Gastrocnemius medialis (tissue), 4 donors: ENCODE measurements at regions not wholly inside any gene's neighbourhood (a gene's known extent, or its start where the extent isn't known, plus 50 kb on each side); places are given as distances from the start of the nearest gene placed in this dataset.

Experiments
- ATAC-seq, 2 donors: fragments of 150-250 bp; one replicate each; pipeline ENCODE4 v1.9.1; 2016
- DNase-seq, 2 donors: peaks; one replicate each; pipeline ENCODE4 v3.0.0-alpha.2; 2019
- H3K27ac ChIP-seq, 4 donors: fragments of 200-600 bp; sonication (generic); 1 replicate in 1 of 4; 2 replicates in 3 of 4; pipeline ENCODE4 v1.5.1; 2016 to 2018; ENCODE audit warnings: mild to moderate bottlenecking in 2 of 4, moderate library complexity in 1 of 4
- H3K27me3 ChIP-seq, 3 donors: fragments of 200-600 bp; sonication (generic) in 2 of 3; 1 replicate in 1 of 3; 2 replicates in 2 of 3; pipeline versions ENCODE4 v1.5.1 to v1.6.0; 2016 to 2019; ENCODE audit warnings: mild to moderate bottlenecking in 1 of 3, moderate library complexity in 1 of 3
- H3K36me3 ChIP-seq, 2 donors: fragments of 200-600 bp; sonication (generic) in 1 of 2; one replicate each; pipeline ENCODE4 v1.5.1; 2017 to 2018
- H3K4me1 ChIP-seq, 2 donors: fragments of 200-600 bp; sonication (generic) in 1 of 2; one replicate each; pipeline ENCODE4 v1.5.1; 2016 to 2017; ENCODE audit warnings: mild to moderate bottlenecking in 2 of 2
- H3K4me3 ChIP-seq, 4 donors: fragments of 200-600 bp; sonication (generic) in 3 of 4; 1 replicate in 1 of 4; 2 replicates in 3 of 4; pipeline ENCODE4 v1.5.1; 2016 to 2019; ENCODE audit warnings: mild to moderate bottlenecking in 2 of 4
- H3K9me3 ChIP-seq, 3 donors: fragments of 200-600 bp; sonication (generic) in 2 of 3; 1 replicate in 1 of 3; 2 replicates in 2 of 3; pipeline ENCODE4 v1.5.1; 2016 to 2019
- CTCF ChIP-seq, 5 experiments: fragments of 450-650 bp in 3 of 5; fragments of 200-600 bp in 2 of 5; sonication (generic) in 2 of 5; IDR thresholded peaks in 4 of 5; conservative IDR thresholded peaks in 1 of 5; 1 replicate in 4 of 5; 2 replicates in 1 of 5; pipeline ENCODE4 v1.5.1; 2016 to 2019; ENCODE audit warnings: antibody characterized with exemption in 5 of 5, mild to moderate bottlenecking in 3 of 5, moderate library complexity in 3 of 5
- POLR2A ChIP-seq, 2 donors: fragments of 450-650 bp; IDR thresholded peaks; one replicate each; pipeline ENCODE4 v1.6.1; 2017; ENCODE audit warnings: antibody characterized with exemption in 2 of 2, mild to moderate bottlenecking in 2 of 2, moderate library complexity in 2 of 2
- in situ Hi-C, 4 donors: fragments of 200-750 bp; cut with MboI; loops; one replicate each; pipeline versions ENCODE4 v1.15.0 to v1.8.0; 2017; ENCODE audit warnings: low sequenced_read_pairs in 4 of 4
- intact Hi-C: fragments of 100-400 bp; cut with DNase I; formaldehyde crosslinking; loops from one replicate; pipeline ENCODE4 v1.15.1; 2023; ENCODE audit warnings: low total_unique reads

GRCh38 chr18:64791236-64791635 lies 642.3 kb upstream of the LINC00305 start:
- in situ Hi-C loops (no loop called here), intact Hi-C loops (no loop called here)
- no peak overlapping the region for H3K4me3 ChIP-seq
- H3K4me1 ChIP-seq, result no peaks in the 10 kb centered on the region
- H3K36me3 ChIP-seq, result no peaks in the 10 kb centered on the region
- no peak for TF ChIP-seq POLR2A (IDR thresholded peaks at IDR 0.05)
- no peak for TF ChIP-seq CTCF (IDR thresholded peaks at IDR 0.05 in 4 of 5, conservative IDR thresholded peaks at IDR 0.05 in 1 of 5)
- DNase-seq, result no peak
- H3K9me3 ChIP-seq, result no peaks in the 10 kb centered on the region
- no peaks in the 10 kb centered on the region for H3K27me3 ChIP-seq
- ATAC-seq, result no peak
- H3K27ac ChIP-seq, result no peak overlapping the region

GRCh38 chr18:64785686-64786085 lies 636.8 kb upstream of the LINC00305 start:
- Histone ChIP-seq H3K27ac (no peak overlapping the region), H3K4me3 (no peak overlapping the region), H3K4me1 (no peaks in the 10 kb centered on the region), H3K36me3 (no peaks in the 10 kb centered on the region), H3K27me3 (no peaks in the 10 kb centered on the region), H3K9me3 (no peaks in the 10 kb centered on the region)
- ATAC-seq, result no peak
- in situ Hi-C loops, result no loop called here
- no peak for DNase-seq
- TF ChIP-seq CTCF (IDR thresholded peaks at IDR 0.05 in 4 of 5, conservative IDR thresholded peaks at IDR 0.05 in 1 of 5), result no peak
- intact Hi-C loops, result no loop called here

GRCh38 chr18:64777556-64777955 lies 628.7 kb upstream of the LINC00305 start:
- in situ Hi-C loops, result no loop called here
- ATAC-seq (no peak), DNase-seq (no peak)
- Histone ChIP-seq H3K4me3 (no peak overlapping the region), H3K27me3 (no peaks in the 10 kb centered on the region), H3K9me3 (no peaks in the 10 kb centered on the region), H3K36me3 (no peaks in the 10 kb centered on the region), H3K4me1 (no peaks in the 10 kb centered on the region), H3K27ac (no peak overlapping the region)
- TF ChIP-seq POLR2A (IDR thresholded peaks at IDR 0.05) (no peak), CTCF (IDR thresholded peaks at IDR 0.05 in 4 of 5, conservative IDR thresholded peaks at IDR 0.05 in 1 of 5) (no peak)
- intact Hi-C loops, result no loop called here

DNA sequence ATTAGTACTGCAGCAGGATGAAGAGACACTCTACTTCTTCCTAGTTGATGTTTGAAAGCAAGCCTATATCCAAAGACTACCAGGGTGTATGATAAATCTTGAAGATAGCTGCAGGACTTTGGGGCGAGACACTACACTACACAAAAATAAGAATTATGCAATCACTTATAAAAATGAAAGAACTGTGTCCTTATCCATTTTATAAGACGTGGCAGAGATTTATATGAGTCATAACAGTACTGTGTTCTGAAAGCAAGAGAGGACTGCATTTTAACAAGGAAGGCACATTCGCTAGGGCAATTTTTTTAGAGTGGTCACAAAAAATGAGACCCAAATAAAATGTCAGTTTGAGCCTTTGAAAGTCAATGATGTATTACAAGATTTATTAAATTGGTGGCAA lies 617.0 kb upstream of the LINC00305 start:
- no peaks in the 10 kb centered on the region for H3K27me3 ChIP-seq
- H3K27ac ChIP-seq, result no peak overlapping the region
- H3K4me1 ChIP-seq, result no peaks in the 10 kb centered on the region
- intact Hi-C loops (no loop called here), in situ Hi-C loops (no loop called here)
- no peaks in the 10 kb centered on the region for H3K36me3 ChIP-seq
- TF ChIP-seq POLR2A (IDR thresholded peaks at IDR 0.05), result no peak
- TF ChIP-seq CTCF (IDR thresholded peaks at IDR 0.05 in 4 of 5, conservative IDR thresholded peaks at IDR 0.05 in 1 of 5), result no peak
- H3K9me3 ChIP-seq, result no peaks in the 10 kb centered on the region
- DNase-seq (no peak), ATAC-seq (no peak)
- no peak overlapping the region for H3K4me3 ChIP-seq

DNA sequence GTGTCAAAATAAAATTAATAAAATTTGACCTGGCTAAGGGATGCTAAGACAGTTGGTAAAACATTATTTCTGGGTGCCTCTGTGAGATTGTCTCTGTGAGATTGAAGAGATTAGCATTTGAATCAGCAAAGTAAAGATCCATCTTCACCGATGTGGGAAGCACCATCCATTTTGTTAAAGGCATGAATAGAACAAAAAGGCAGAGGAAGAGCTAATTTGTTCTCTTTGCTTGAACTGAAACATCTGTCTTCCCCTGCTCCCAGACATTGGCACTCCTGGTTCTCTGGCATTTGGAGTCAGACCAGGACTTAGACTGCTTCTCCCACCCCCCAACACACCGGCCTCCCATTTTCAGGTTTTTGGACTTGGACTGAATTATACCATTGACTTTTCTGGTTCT lies 603.8 kb upstream of the LINC00305 start:
- no peak for ATAC-seq
- H3K4me3 ChIP-seq, result no peak overlapping the region
- H3K27ac ChIP-seq, result no peak overlapping the region
- no peaks in the 10 kb centered on the region for H3K4me1 ChIP-seq
- DNase-seq, result no peak
- in situ Hi-C loops, result no loop called here
- H3K36me3 ChIP-seq, result no peaks in the 10 kb centered on the region
- intact Hi-C loops, result no loop called here
- no peaks in the 10 kb centered on the region for H3K27me3 ChIP-seq
- TF ChIP-seq POLR2A (IDR thresholded peaks at IDR 0.05) (no peak), CTCF (IDR thresholded peaks at IDR 0.05 in 4 of 5, conservative IDR thresholded peaks at IDR 0.05 in 1 of 5) (no peak)
- H3K9me3 ChIP-seq, result no peaks in the 10 kb centered on the region
